AG04450 (cell line): ENCODE measurements at regions not wholly inside any gene's neighbourhood (a gene's known extent, or its start where the extent isn't known, plus 50 kb on each side); places are given as distances from the start of the nearest gene placed in this dataset.
"Not testable (repeated sequence)": the region's sequence is repeated elsewhere in the genome, so short reads cannot be mapped to it uniquely, and the experiment has no call there.

Experiments used
- CTCF ChIA-PET: fragments of 300-600, 350-600 bp; formaldehyde crosslinking; extraction: SDS; loops from one replicate; lab custom pipeline; 2022; ENCODE audit warnings: antibody characterized with exemption, inconsistent platforms; lab: Charles Lee
- POLR2A ChIA-PET: fragments of 350-600 bp; formaldehyde crosslinking; extraction: SDS; loops from one replicate; lab custom pipeline; 2021; ENCODE audit warnings: antibody characterized with exemption, inconsistent platforms; lab: Yijun Ruan, JAX
- DNase-seq: peaks from one replicate; pipeline ENCODE4 v3.0.0-alpha.2; 2011; ENCODE audit warnings: low read depth, low spot score
- H3K27ac ChIP-seq: one replicate; pipeline ENCODE4 v1.5.1; 2012; ENCODE audit warnings: low read depth, low read length, control low read depth
- H3K27me3 ChIP-seq: one replicate; pipeline ENCODE4 v1.6.0; 2012; ENCODE audit warnings: low read length; ENCODE audit not compliant: control insufficient read depth, insufficient read depth
- H3K4me3 ChIP-seq: 2 replicates; pipeline ENCODE4 v1.5.1; 2011; ENCODE audit warnings: mild to moderate bottlenecking, low read depth, low read length, control low read depth
- H3K9me3 ChIP-seq: 2 replicates; pipeline ENCODE4 v1.5.1; 2012; ENCODE audit warnings: low read length; ENCODE audit not compliant: control insufficient read depth, insufficient read depth
- CTCF ChIP-seq: IDR thresholded peaks from 2 replicates; pipeline ENCODE4 v1.5.1; 2011; ENCODE audit warnings: low read depth, low read length, control low read depth, inconsistent platforms

GRCh38 chr2:146540271-146540932 is 1304.4 kb upstream of the ACVR2A start:
- CTCF ChIA-PET = interaction anchor here (1.1 to 1.5 kb wide), 2 partner anchors 17 kb away, joined by 3 to 4 read pairs; no protein-coding TSS in a partner anchor
- no peak for TF ChIP-seq CTCF
- no peak for DNase-seq
- Histone ChIP-seq H3K27ac (no peak overlapping the region), H3K9me3 (no peaks in the 10 kb centered on the region), H3K4me3 (no peak overlapping the region), H3K27me3 (no peaks in the 10 kb centered on the region)
- POLR2A ChIA-PET = no interaction called here

GRCh38 chr2:146539739-146540138 is 1305.1 kb upstream of the ACVR2A start:
- H3K9me3 ChIP-seq, H3K27ac ChIP-seq, POLR2A ChIA-PET, H3K27me3 ChIP-seq, H3K4me3 ChIP-seq, DNase-seq: not testable (repeated sequence)
- CTCF ChIA-PET = interaction anchor here (1.5 kb wide), 1 partner anchor 16 kb away, joined by 4 read pairs; no protein-coding TSS in a partner anchor

- no peak for TF ChIP-seq CTCF
- Histone ChIP-seq H3K27ac (no peak overlapping the region), H3K27me3 (no peaks in the 10 kb centered on the region), H3K9me3 (no peaks in the 10 kb centered on the region), H3K4me3 (no peak overlapping the region)
- no peak for DNase-seq
- POLR2A ChIA-PET = no interaction called here
- CTCF ChIA-PET = no interaction called here
Measured at GRCh38 chr2:146537477-146537876, 1307.4 kb upstream of the ACVR2A start.

- Histone ChIP-seq H3K27me3 (no peaks in the 10 kb centered on the region), H3K9me3 (no peaks in the 10 kb centered on the region), H3K27ac (no peak overlapping the region), H3K4me3 (no peak overlapping the region)
- POLR2A ChIA-PET = no interaction called here
- CTCF ChIA-PET = interaction anchor here (0.6 to 1.2 kb wide), 3 partner anchors 10 to 1177 kb away, joined by 4 to 5 read pairs (median 4); no protein-coding TSS in a partner anchor
- no peak for DNase-seq
- TF ChIP-seq CTCF = no peak
Measured at GRCh38 chr2:146532509-146533147, 1312.2 kb upstream of the ACVR2A start.

GRCh38 chr2:146532009-146532408 is 1312.8 kb upstream of the ACVR2A start:
- no peak overlapping the region for H3K27ac ChIP-seq
- no peak overlapping the region for H3K4me3 ChIP-seq
- H3K9me3 ChIP-seq = no peaks in the 10 kb centered on the region
- no peak for TF ChIP-seq CTCF
- H3K27me3 ChIP-seq = no peaks in the 10 kb centered on the region
- no peak for DNase-seq
- ChIA-PET POLR2A (no interaction called here), CTCF (interaction anchor here (1.2 kb wide), 1 partner anchor 9 kb away, joined by 5 read pairs; no protein-coding TSS in a partner anchor)
